ENCODE measurements at regions not wholly inside any gene's neighbourhood (a gene's known extent, or its start where the extent isn't known, plus 50 kb on each side); places are given as distances from the start of the nearest gene placed in this dataset.

- TF ChIP-seq CTCF (IDR thresholded peaks at IDR 0.05; ENCODE audit: low read depth, low read length) (no peak), POLR2A (IDR thresholded peaks at IDR 0.05; ENCODE audit: extremely low read depth, insufficient read length) (no peak), MAX (IDR thresholded peaks at IDR 0.05; ENCODE audit: low read depth, low read length) (no peak)
These were observed 462.2 kb downstream of the FOXO1 start for GRCh38 chr13:40204246-40204645.

Data from NB4 (cell line).